HepG2 (cell line): ENCODE measurements at regions not wholly inside any gene's neighbourhood (a gene's known extent, or its start where the extent isn't known, plus 50 kb on each side); places are given as distances from the start of the nearest gene placed in this dataset.

Experiments
- ATF2 ChIP-seq: sonication (generic); formaldehyde crosslinking; IDR thresholded peaks from 2 replicates; pipeline ENCODE4 v1.4.0; 2020; ENCODE audit warnings: missing genetic modification reagents
- CENPT ChIP-seq: sonication (generic); formaldehyde crosslinking; IDR thresholded peaks from 2 replicates; pipeline ENCODE4 v1.8.0; 2022; ENCODE audit warnings: low read depth, mild to moderate bottlenecking, moderate library complexity, missing genetic modification reagents
- FOXA3 ChIP-seq: IDR thresholded peaks from 2 replicates; pipeline ENCODE4 v1.6.1; 2016; ENCODE audit warnings: missing genetic modification reagents, missing compliant biosample characterization
- IKZF5 ChIP-seq: IDR thresholded peaks from 2 replicates; pipeline ENCODE4 v1.6.1; 2018; ENCODE audit warnings: missing genetic modification reagents, mild to moderate bottlenecking, missing compliant biosample characterization
- MAFG ChIP-seq: sonication (generic); formaldehyde crosslinking; IDR thresholded peaks from 2 replicates; pipeline ENCODE4 v1.5.1; 2020; ENCODE audit warnings: mild to moderate bottlenecking, missing genetic modification reagents
- MTA1 ChIP-seq: sonication (generic); formaldehyde crosslinking; IDR thresholded peaks from 2 replicates; pipeline ENCODE4 v1.4.0; 2020; ENCODE audit warnings: missing genetic modification reagents, mild to moderate bottlenecking, borderline replicate concordance
- RARA ChIP-seq: IDR thresholded peaks from 2 replicates; pipeline ENCODE4 v1.6.1; 2016; ENCODE audit warnings: missing genetic modification reagents, missing compliant biosample characterization
- RFXANK ChIP-seq: IDR thresholded peaks from 2 replicates; pipeline ENCODE4 v1.6.1; 2016
- SMAD1 ChIP-seq: sonication (generic); formaldehyde crosslinking; IDR thresholded peaks from 2 replicates; pipeline ENCODE4 v1.4.0; 2020; ENCODE audit warnings: missing genetic modification reagents, low read depth, mild to moderate bottlenecking, borderline replicate concordance
- SMARCE1 ChIP-seq: fragments of 450-650 bp; IDR thresholded peaks from 2 replicates; pipeline ENCODE4 v1.6.1; 2017; ENCODE audit warnings: borderline replicate concordance
- TCF7 ChIP-seq: sonication (generic); IDR thresholded peaks from 2 replicates; pipeline ENCODE4 v1.6.1; 2016; ENCODE audit warnings: antibody characterized with exemption, low read depth
- TCF7L2 ChIP-seq: IDR thresholded peaks from 2 replicates; pipeline ENCODE4 v1.6.1; 2011; ENCODE audit warnings: mild to moderate bottlenecking, low read depth, low read length, moderate library complexity
- TEAD2 ChIP-seq: sonication (generic); formaldehyde crosslinking; IDR thresholded peaks from 2 replicates; pipeline ENCODE4 v1.9.0; 2021; ENCODE audit warnings: missing genetic modification reagents
- THAP11 ChIP-seq: IDR thresholded peaks from 2 replicates; pipeline ENCODE4 v1.6.1; 2016; ENCODE audit warnings: missing biosample characterization, missing genetic modification reagents
- YEATS4 ChIP-seq: sonication (generic); formaldehyde crosslinking; IDR thresholded peaks from 2 replicates; pipeline ENCODE4 v1.4.0; 2020; ENCODE audit warnings: missing genetic modification reagents, borderline replicate concordance
- ZBTB1 ChIP-seq: sonication (generic); formaldehyde crosslinking; IDR thresholded peaks from 2 replicates; pipeline ENCODE4 v1.4.0; 2020; ENCODE audit warnings: missing genetic modification reagents, borderline replicate concordance
- ZBTB25 ChIP-seq: IDR thresholded peaks from 2 replicates; pipeline ENCODE4 v1.6.1; 2018; ENCODE audit warnings: missing genetic modification reagents
- ZBTB44 ChIP-seq: sonication (generic); formaldehyde crosslinking; IDR thresholded peaks from 2 replicates; pipeline ENCODE4 v1.4.0; 2020; ENCODE audit warnings: missing genetic modification reagents
- ZFP82 ChIP-seq: sonication (generic); formaldehyde crosslinking; IDR thresholded peaks from 2 replicates; pipeline ENCODE4 v1.5.1; 2020; ENCODE audit warnings: mild to moderate bottlenecking, missing genetic modification reagents, borderline replicate concordance
- ZMYM4 ChIP-seq: sonication (generic); formaldehyde crosslinking; IDR thresholded peaks from 2 replicates; pipeline ENCODE4 v1.8.1; 2023; ENCODE audit warnings: mild to moderate bottlenecking, missing genetic modification reagents
- ZNF678 ChIP-seq: sonication (generic); formaldehyde crosslinking; IDR thresholded peaks from 2 replicates; pipeline ENCODE4 v1.4.0; 2020; ENCODE audit warnings: mild to moderate bottlenecking, missing genetic modification reagents
- ZSCAN12 ChIP-seq: sonication (generic); formaldehyde crosslinking; IDR thresholded peaks from 2 replicates; pipeline ENCODE4 v1.9.0; 2021; ENCODE audit warnings: mild to moderate bottlenecking, missing genetic modification reagents
- TF ChIP-seq, protein P1 (sequence below): sonication (generic); formaldehyde crosslinking; IDR thresholded peaks from 2 replicates; pipeline ENCODE4 v1.4.0; 2020; ENCODE audit warnings: missing genetic modification reagents, borderline replicate concordance

- TF ChIP-seq, protein P1, sequence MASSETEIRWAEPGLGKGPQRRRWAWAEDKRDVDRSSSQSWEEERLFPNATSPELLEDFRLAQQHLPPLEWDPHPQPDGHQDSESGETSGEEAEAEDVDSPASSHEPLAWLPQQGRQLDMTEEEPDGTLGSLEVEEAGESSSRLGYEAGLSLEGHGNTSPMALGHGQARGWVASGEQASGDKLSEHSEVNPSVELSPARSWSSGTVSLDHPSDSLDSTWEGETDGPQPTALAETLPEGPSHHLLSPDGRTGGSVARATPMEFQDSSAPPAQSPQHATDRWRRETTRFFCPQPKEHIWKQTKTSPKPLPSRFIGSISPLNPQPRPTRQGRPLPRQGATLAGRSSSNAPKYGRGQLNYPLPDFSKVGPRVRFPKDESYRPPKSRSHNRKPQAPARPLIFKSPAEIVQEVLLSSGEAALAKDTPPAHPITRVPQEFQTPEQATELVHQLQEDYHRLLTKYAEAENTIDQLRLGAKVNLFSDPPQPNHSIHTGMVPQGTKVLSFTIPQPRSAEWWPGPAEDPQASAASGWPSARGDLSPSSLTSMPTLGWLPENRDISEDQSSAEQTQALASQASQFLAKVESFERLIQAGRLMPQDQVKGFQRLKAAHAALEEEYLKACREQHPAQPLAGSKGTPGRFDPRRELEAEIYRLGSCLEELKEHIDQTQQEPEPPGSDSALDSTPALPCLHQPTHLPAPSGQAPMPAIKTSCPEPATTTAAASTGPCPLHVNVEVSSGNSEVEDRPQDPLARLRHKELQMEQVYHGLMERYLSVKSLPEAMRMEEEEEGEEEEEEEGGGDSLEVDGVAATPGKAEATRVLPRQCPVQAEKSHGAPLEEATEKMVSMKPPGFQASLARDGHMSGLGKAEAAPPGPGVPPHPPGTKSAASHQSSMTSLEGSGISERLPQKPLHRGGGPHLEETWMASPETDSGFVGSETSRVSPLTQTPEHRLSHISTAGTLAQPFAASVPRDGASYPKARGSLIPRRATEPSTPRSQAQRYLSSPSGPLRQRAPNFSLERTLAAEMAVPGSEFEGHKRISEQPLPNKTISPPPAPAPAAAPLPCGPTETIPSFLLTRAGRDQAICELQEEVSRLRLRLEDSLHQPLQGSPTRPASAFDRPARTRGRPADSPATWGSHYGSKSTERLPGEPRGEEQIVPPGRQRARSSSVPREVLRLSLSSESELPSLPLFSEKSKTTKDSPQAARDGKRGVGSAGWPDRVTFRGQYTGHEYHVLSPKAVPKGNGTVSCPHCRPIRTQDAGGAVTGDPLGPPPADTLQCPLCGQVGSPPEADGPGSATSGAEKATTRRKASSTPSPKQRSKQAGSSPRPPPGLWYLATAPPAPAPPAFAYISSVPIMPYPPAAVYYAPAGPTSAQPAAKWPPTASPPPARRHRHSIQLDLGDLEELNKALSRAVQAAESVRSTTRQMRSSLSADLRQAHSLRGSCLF (CRISPR knock-in tag): no peak
- TF ChIP-seq IKZF5 (CRISPR knock-in tag) (no peak), MTA1 (no peak), TEAD2 (CRISPR knock-in tag) (no peak), SMARCE1 (no peak), MAFG (CRISPR knock-in tag) (no peak), YEATS4 (no peak), ATF2 (CRISPR knock-in tag) (no peak), TCF7 (peak; percentile 79), ZBTB25 (CRISPR knock-in tag) (peak; percentile 31; the same call in 1 of the 2 replicates), FOXA3 (peak; percentile 92), THAP11 (CRISPR knock-in tag) (peak; percentile 61), ZBTB44 (CRISPR knock-in tag) (no peak), ZMYM4 (CRISPR knock-in tag) (peak; percentile 77), ZSCAN12 (CRISPR knock-in tag) (no peak), SMAD1 (CRISPR knock-in tag) (no peak), RFXANK (CRISPR knock-in tag) (no peak), CENPT (no peak), ZBTB1 (no peak), TCF7L2 (no peak), ZNF678 (no peak), RARA (CRISPR knock-in tag) (0 out of 2 replicates have a peak, but pooled peaks have one; percentile 47), ZFP82 (CRISPR knock-in tag) (no peak)
Measured at GRCh38 chr3:110743202-110743601, 328.4 kb upstream of the NECTIN3 start (continued).
